Body of pancreas (tissue), 4 donors: ENCODE measurements at regions not wholly inside any gene's neighbourhood (a gene's known extent, or its start where the extent isn't known, plus 50 kb on each side); places are given as distances from the start of the nearest gene placed in this dataset.

Source experiments
- CTCF ChIP-seq, 7 experiments: fragments of 450-650 bp in 4 of 7; fragments of 200-600 bp in 3 of 7; sonication (generic) in 3 of 7; IDR thresholded peaks; one replicate each; pipeline ENCODE4 v1.5.1; 2016 to 2019; ENCODE audit warnings: antibody characterized with exemption in 7 of 7
- POLR2A ChIP-seq, 3 donors: fragments of 450-650 bp; IDR thresholded peaks; one replicate each; pipeline ENCODE4 v1.6.1; 2016; ENCODE audit warnings: antibody characterized with exemption in 3 of 3, mild to moderate bottlenecking in 2 of 3

- TF ChIP-seq CTCF (IDR thresholded peaks at IDR 0.05) (no peak), POLR2A (IDR thresholded peaks at IDR 0.05) (no peak)
Measured at GRCh38 chrX:40177942-40178715, 80.4 kb upstream of the BCOR start.
